Body of pancreas (tissue), 4 donors: ENCODE measurements at regions not wholly inside any gene's neighbourhood (a gene's known extent, or its start where the extent isn't known, plus 50 kb on each side); places are given as distances from the start of the nearest gene placed in this dataset.

Experiments
- CTCF ChIP-seq, 7 experiments: fragments of 450-650 bp in 4 of 7; fragments of 200-600 bp in 3 of 7; sonication (generic) in 3 of 7; IDR thresholded peaks; one replicate each; pipeline ENCODE4 v1.5.1; 2016 to 2019; ENCODE audit warnings: antibody characterized with exemption in 7 of 7
- POLR2A ChIP-seq, 3 donors: fragments of 450-650 bp; IDR thresholded peaks; one replicate each; pipeline ENCODE4 v1.6.1; 2016; ENCODE audit warnings: antibody characterized with exemption in 3 of 3, mild to moderate bottlenecking in 2 of 3

- TF ChIP-seq CTCF (IDR thresholded peaks at IDR 0.05) (no peak), POLR2A (IDR thresholded peaks at IDR 0.05) (no peak)
Observed at GRCh38 chr6:919500-919899, 226.6 kb upstream of the EXOC2 start.
